Iris pigment epithelial cell (primary cell): ENCODE measurements at regions not wholly inside any gene's neighbourhood (a gene's known extent, or its start where the extent isn't known, plus 50 kb on each side); places are given as distances from the start of the nearest gene placed in this dataset.

ENCODE experiments used
- DNase-seq: peaks from one replicate; pipeline ENCODE4 v3.0.0-alpha.2; 2011; ENCODE audit warnings: low read depth

DNA sequence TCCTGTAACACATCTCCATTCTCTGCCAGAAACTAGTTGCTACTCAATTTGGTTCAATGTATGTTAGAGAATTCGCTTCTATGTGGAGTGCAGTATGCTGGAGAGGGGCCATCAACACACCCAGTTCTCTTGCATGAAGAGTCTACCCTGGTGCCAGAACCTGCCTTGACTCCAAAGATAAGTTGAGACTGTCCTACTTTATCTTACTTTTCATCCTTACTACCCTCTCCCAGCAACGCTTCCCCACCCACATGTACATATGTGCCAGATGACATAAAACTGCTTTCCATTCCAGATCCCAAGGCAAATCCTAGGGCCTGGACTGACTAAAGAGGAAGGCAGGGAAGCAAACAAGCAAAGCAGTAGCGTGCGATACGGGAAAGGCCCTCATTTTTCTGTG lies 442.6 kb upstream of the THRB start:
- no peak for DNase-seq

DNA sequence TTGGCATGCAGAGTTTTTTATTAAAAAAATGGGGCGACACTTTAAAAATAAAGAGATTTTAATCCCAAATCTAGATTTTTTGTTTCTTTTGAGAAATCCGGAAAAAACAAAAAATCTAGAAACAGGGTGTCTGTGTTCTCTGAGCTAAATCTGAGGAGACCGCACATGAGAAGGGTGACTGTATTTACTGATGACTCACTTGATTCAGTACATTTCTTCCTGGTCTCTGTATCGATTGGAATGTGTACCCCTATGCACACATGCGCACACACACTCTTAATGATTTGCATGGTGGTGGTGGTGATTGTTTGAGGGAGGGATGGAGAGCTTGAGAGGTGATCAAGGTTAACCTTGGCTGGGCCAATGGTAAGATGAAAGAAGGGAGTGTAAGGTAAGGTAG lies 443.1 kb upstream of the THRB start:
- no peak for DNase-seq

DNA sequence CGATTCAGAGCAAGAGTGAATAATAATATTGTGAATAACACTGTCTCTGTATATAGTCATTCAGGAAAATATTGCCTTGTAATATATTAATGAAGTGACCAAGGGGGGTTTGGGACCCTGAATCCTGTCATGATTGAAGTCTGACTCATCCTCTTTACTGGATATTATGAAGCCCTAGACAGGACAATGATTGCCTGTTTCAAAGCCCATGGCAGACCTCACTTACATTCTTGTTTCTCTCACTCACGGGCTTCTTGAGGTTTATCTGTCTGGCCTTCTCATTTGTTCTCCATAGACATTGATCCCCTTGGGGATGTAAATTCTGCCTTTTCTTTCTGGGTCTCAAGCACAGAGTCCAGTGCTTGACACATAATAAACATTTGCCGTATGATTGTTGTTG lies 449.3 kb upstream of the THRB start:
- peak; percentile 14 for DNase-seq

- DNase-seq: no peak
Measured at GRCh38 chr3:24944805-24945520, 450.3 kb upstream of the THRB start.

- no peak for DNase-seq
Measured at GRCh38 chr3:24945563-24945962, 450.9 kb upstream of the THRB start.

DNA sequence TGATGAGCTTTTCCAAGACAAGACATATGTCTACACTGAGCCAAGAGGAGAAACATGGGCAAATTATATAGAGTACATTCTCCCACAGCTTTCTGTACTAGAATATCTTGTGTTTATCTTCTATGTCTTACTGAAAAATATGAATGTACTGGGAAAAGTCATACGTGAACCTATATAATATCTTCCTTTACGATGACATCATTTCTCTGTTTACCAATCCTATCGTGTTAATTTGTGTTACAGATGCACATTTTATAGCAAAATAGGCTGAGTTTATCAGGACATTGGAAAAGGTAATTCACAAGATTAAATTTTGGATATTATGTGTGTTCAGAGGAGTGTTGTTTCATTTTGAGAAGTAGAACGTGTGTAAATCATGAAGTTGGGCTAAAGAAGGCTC lies 452.5 kb upstream of the THRB start:
- no peak for DNase-seq

DNA sequence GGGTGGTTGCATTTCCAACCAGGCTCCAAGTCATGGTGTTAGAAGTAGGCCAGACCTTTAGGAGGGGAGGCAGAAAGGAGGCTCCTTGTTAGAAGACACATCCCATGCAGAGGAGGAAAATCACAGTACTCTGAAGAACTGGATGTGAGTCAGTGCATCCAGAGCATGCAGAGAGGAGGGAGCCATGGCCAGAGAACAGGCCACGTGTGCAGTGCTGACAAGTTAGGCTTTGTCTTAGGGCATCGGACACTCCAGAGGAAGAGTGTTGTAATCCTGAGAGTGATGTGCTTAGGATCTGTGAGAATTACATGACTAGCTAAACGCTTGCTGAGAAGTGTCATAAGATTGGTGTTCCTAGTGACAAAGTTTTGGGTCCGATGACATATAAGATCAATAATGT lies 456.5 kb upstream of the THRB start:
- no peak for DNase-seq

GRCh38 chr3:24952388-24952787 lies 457.7 kb upstream of the THRB start:
- no peak for DNase-seq

- no peak for DNase-seq
Measured at GRCh38 chr3:24953060-24953771, 458.6 kb upstream of the THRB start.

DNA sequence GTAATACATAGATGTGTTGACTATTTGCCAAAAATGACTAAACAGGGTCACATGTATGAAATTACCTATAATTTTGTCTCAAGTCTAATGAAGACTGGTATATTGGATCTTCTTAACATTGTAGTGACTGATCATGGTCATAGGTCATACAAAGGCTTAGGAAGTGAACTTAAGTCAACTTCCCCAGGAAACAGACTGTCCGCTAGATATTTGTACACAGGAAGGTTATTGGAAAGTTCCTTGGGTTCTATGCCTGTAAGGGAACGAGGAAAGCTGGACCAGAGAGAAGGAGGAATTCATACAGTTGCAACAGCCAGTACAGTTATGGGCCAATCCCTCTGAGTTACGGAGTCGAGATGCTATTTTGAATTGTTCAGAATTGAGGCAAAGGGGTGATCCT lies 462.0 kb upstream of the THRB start:
- no peak for DNase-seq

- no peak for DNase-seq
Measured at GRCh38 chr3:24958271-24958670, 463.6 kb upstream of the THRB start.

- DNase-seq: no peak
Measured at GRCh38 chr3:24958910-24959447, 464.3 kb upstream of the THRB start.

GRCh38 chr3:24963762-24964625 lies 464.1 kb upstream of the RARB start:
- DNase-seq: peak; percentile 68

- peak; percentile 40 for DNase-seq
Measured at GRCh38 chr3:24965706-24966385, 462.2 kb upstream of the RARB start.

- no peak for DNase-seq
Measured at GRCh38 chr3:24968036-24968435, 460.0 kb upstream of the RARB start.

DNA sequence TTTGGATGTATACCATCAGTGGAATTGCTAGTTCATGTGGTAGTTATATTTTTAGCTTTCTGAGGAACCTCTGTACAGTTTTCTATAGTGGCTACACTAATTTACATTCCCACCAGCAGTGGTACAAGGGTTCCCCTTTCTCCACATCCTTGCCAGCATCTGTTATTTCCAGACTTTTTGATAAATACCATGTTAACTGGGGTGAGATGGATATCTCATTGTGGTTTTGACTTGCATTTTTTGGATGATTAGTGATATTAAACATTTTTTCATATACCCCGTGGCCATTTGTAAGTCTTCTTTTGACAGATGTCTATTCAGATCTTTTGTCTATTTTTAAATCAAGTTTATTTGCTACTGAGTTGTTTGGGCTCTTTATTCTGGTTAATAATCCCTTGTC lies 455.6 kb upstream of the RARB start:
- DNase-seq: peak; percentile 16

DNA sequence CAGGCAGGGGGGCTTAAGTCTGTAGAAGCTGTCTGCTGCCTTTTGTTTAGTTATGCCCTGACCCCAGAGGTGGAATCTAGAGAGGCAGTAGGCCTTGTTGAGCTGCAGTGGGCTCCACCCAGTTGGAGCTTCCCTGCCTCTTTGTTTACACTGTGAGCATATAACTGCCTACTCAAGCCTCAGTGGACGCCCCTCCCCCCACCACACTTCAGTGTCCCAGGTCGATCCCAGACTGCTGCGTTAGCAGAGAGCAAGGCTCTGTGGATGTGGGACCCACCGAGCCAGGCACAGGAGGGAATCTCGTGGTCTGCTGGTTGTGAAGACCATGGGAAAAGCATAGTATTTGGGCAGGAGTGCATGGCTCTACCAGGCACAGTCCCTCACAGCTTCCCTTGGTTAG lies 446.8 kb upstream of the RARB start:
- no peak for DNase-seq

GRCh38 chr3:24981924-24982323 lies 446.1 kb upstream of the RARB start:
- DNase-seq: no peak

DNA sequence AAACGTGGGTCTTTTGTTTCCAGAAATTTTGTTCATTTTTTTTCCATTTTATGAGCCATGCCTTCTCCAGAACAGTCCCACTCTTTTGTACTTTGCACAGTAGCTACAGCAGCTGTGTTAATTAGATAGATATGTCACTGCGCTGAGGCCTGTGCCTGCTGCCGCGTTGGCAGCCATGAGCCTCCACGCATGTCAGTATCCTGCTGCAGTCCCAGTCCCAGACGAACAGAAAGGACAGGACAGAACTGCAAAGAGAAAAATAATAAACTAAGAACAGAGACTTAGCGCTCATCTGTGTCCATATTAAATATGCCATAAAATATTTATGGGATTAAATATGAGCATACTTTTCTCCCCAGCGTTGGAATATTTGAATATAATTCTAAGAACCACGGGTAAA lies 442.4 kb upstream of the RARB start:
- DNase-seq: no peak

- no peak for DNase-seq
Measured at GRCh38 chr3:24986612-24987011, 441.5 kb upstream of the RARB start.

DNA sequence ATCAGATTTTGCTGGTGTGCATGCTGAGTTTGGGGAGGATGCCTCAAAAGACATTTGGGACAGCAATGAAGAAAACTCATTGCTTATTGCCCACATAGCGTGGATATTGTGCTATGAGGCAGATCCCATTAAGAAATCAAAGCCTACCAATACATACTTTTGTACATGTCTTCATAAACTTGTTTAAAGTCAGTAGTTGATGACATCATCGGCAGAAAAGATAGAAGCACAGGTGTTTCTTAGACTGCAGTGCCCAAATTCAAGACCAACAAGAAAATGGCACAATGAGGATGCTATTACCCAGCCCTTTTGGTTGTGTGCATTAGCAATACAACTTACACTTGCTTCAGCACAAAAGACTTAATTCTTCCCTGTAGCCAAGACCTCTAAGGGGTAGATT lies 428.7 kb upstream of the RARB start:
- DNase-seq: no peak

GRCh38 chr3:25000971-25001591 lies 427.0 kb upstream of the RARB start:
- DNase-seq: peak; percentile 62
